ENCODE measurements at regions not wholly inside any gene's neighbourhood (a gene's known extent, or its start where the extent isn't known, plus 50 kb on each side); places are given as distances from the start of the nearest gene placed in this dataset.
"Not testable (repeated sequence)": the region's sequence is repeated elsewhere in the genome, so short reads cannot be mapped to it uniquely, and the experiment has no call there.

- DNase-seq (ENCODE audit: low read depth, low spot score): no peak
- Histone ChIP-seq H3K9me3 (ENCODE audit: control insufficient read depth, insufficient read depth, low read length) (peaks cover 7% of the 10 kb centered on the region), H3K27ac (ENCODE audit: low read depth, low read length) (no peak overlapping the region), H3K27me3 (ENCODE audit: control insufficient read depth, insufficient read depth, low read length) (no peaks in the 10 kb centered on the region), H3K4me3 (ENCODE audit: low read depth, low read length) (no peak overlapping the region)
- no peak for TF ChIP-seq CTCF (IDR thresholded peaks at IDR 0.05; ENCODE audit: low read depth, low read length)
- ChIA-PET POLR2A (no interaction called here), CTCF (interaction anchor here (1.1 to 5.7 kb wide), 2 partner anchors 404 to 405 kb away, joined by 3 to 236 read pairs; no protein-coding TSS in a partner anchor)
Measured at GRCh38 chr11:56845121-56845732, 96.7 kb upstream of the OR9G4 start.

GRCh38 chr11:56843816-56844215, 95.3 kb upstream of the OR9G4 start:
- H3K27me3 ChIP-seq (ENCODE audit: control insufficient read depth, insufficient read depth, low read length): no peaks in the 10 kb centered on the region
- no peak overlapping the region for H3K27ac ChIP-seq (ENCODE audit: low read depth, low read length)
- POLR2A ChIA-PET: no interaction called here
- no peak for TF ChIP-seq CTCF (IDR thresholded peaks at IDR 0.05; ENCODE audit: low read depth, low read length)
- H3K9me3 ChIP-seq (ENCODE audit: control insufficient read depth, insufficient read depth, low read length): peaks cover 7% of the 10 kb centered on the region
- CTCF ChIA-PET: interaction anchor here (0.8 to 5.7 kb wide), 2 partner anchors 15 to 406 kb away, joined by 3 to 236 read pairs; no protein-coding TSS in a partner anchor
- H3K4me3 ChIP-seq (ENCODE audit: low read depth, low read length): no peak overlapping the region
- no peak for DNase-seq (ENCODE audit: low read depth, low spot score)

- H3K4me3 ChIP-seq (ENCODE audit: low read depth, low read length): no peak overlapping the region
- H3K27me3 ChIP-seq (ENCODE audit: control insufficient read depth, insufficient read depth, low read length): no peaks in the 10 kb centered on the region
- DNase-seq (ENCODE audit: low read depth, low spot score): no peak
- H3K27ac ChIP-seq (ENCODE audit: low read depth, low read length): no peak overlapping the region
- H3K9me3 ChIP-seq (ENCODE audit: control insufficient read depth, insufficient read depth, low read length): peaks cover 7% of the 10 kb centered on the region
- no peak for TF ChIP-seq CTCF (IDR thresholded peaks at IDR 0.05; ENCODE audit: low read depth, low read length)
- POLR2A ChIA-PET: no interaction called here
- CTCF ChIA-PET: interaction anchor here (0.8 to 5.7 kb wide), 2 partner anchors 407 to 416 kb away, joined by 3 to 236 read pairs; no protein-coding TSS in a partner anchor
Measured at GRCh38 chr11:56842814-56843794, 94.6 kb upstream of the OR9G4 start.

GRCh38 chr11:56841210-56841810, 92.8 kb upstream of the OR9G4 start:
- Histone ChIP-seq H3K9me3 (ENCODE audit: control insufficient read depth, insufficient read depth, low read length) (peaks cover 7% of the 10 kb centered on the region), H3K27me3 (ENCODE audit: control insufficient read depth, insufficient read depth, low read length) (no peaks in the 10 kb centered on the region), H3K27ac (ENCODE audit: low read depth, low read length) (no peak overlapping the region), H3K4me3 (ENCODE audit: low read depth, low read length) (no peak overlapping the region)
- peak; percentile 13 for DNase-seq (ENCODE audit: low read depth, low spot score)
- TF ChIP-seq CTCF (IDR thresholded peaks at IDR 0.05; ENCODE audit: low read depth, low read length): peak; percentile 67
- ChIA-PET POLR2A (interaction anchor here (0.6 kb wide), 1 partner anchor 409 kb away, joined by 4 read pairs; no protein-coding TSS in a partner anchor), CTCF (interaction anchor here (0.6 to 5.7 kb wide), 34 partner anchors 8 to 511 kb away, joined by 3 to 236 read pairs (median 3); partner anchors contain the start of gene TNKS1BP1)

- DNase-seq (ENCODE audit: low read depth, low spot score); H3K27ac ChIP-seq (ENCODE audit: low read depth, low read length); H3K4me3 ChIP-seq (ENCODE audit: low read depth, low read length); H3K27me3 ChIP-seq (ENCODE audit: control insufficient read depth, insufficient read depth, low read length); POLR2A ChIA-PET; H3K9me3 ChIP-seq (ENCODE audit: control insufficient read depth, insufficient read depth, low read length): not testable (repeated sequence)
- CTCF ChIA-PET: interaction anchor here (2.1 kb wide), 1 partner anchor 14 kb away, joined by 6 read pairs; no protein-coding TSS in a partner anchor
Measured at GRCh38 chr11:56827357-56827756, 78.9 kb upstream of the OR9G4 start.
